ENCODE measurements at regions not wholly inside any gene's neighbourhood (a gene's known extent, or its start where the extent isn't known, plus 50 kb on each side); places are given as distances from the start of the nearest gene placed in this dataset.

DNA sequence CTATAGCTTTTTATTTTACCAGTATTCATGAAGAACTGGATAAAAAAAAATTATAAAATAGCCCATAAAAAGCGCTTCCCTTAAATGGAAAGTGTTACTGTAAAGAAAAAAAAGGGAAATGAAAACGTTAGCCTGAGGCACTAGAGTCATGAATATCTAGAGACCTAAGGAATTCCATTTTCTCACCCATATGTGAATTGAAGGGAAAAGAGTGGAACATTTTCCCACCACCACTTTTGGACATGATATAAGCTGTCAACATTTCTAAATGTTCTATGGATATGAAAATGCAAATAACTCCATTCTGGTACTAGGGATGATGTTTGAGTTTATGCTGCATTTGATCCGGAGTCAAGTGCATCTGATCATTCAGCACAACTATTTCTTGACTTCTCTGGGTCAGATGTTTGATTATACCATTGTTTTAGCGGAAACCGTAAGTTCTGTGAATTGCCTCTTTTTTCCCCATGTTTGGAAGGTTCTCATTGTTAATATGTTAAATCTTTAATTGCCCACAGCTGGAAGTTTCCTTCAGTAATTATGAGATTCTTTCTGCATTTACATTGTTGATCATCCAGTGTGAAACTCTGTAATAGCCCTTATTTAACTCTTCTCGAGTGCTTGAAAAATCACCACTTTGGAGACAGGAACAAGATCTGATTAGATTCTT, 467.4 kb upstream of the SEMA6A start:
- H3K9me3 Mint-ChIP-seq (ENCODE audit: unreplicated experiment) = no peaks in the 10 kb centered on the region
- H3K27me3 Mint-ChIP-seq (ENCODE audit: insufficient read depth, unreplicated experiment) = no peaks in the 10 kb centered on the region
- TF ChIP-seq CTCF (IDR thresholded peaks at IDR 0.05; ENCODE audit: unreplicated experiment) = no peak
- BruUV-seq (replicated peaks) = no TSS peak
- no peak for DNase-seq (ENCODE audit: unreplicated experiment)
- no peak overlapping the region for H3K4me3 Mint-ChIP-seq (ENCODE audit: unreplicated experiment)
- no peaks in the 10 kb centered on the region for H3K36me3 Mint-ChIP-seq (ENCODE audit: insufficient read depth, unreplicated experiment)
- no peak overlapping the region for H3K27ac Mint-ChIP-seq (ENCODE audit: low read depth, unreplicated experiment)
- intact Hi-C loops (cut with micrococcal nuclease) = no loop called here
- ChIA-PET POLR2A (no interaction called here), CTCF (interaction anchor here (0.5 kb wide), 1 partner anchor 282 kb away, joined by 3 read pairs; no protein-coding TSS in a partner anchor)
- H3K4me1 Mint-ChIP-seq (ENCODE audit: insufficient read depth, unreplicated experiment) = no peaks in the 10 kb centered on the region

DNA sequence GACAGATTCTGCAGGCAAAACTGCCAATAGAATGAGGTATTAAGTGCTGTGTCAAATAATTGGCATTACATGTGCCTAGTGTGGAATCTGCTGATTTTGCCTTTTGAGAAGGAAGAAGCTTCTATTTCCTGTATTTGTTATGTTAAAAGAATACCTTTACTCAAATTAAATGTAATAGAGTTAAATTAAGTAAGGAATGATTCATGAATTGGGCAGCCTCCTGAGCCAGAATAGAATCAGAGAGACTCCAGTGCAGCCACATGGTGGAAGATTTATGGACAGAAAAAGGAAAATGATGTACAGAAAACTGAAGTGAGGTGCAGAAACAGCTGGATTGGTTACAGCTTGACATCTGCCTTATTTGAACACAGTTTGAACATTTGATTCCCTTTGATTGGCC, 464.4 kb upstream of the SEMA6A start:
- intact Hi-C loops (cut with micrococcal nuclease) = no loop called here
- H3K4me1 Mint-ChIP-seq (ENCODE audit: insufficient read depth, unreplicated experiment) = no peaks in the 10 kb centered on the region
- no peak overlapping the region for H3K4me3 Mint-ChIP-seq (ENCODE audit: unreplicated experiment)
- H3K27me3 Mint-ChIP-seq (ENCODE audit: insufficient read depth, unreplicated experiment) = no peaks in the 10 kb centered on the region
- DNase-seq (ENCODE audit: unreplicated experiment) = no peak
- no peaks in the 10 kb centered on the region for H3K36me3 Mint-ChIP-seq (ENCODE audit: insufficient read depth, unreplicated experiment)
- H3K27ac Mint-ChIP-seq (ENCODE audit: low read depth, unreplicated experiment) = no peak overlapping the region
- ChIA-PET POLR2A (interaction anchor here (0.7 kb wide), 1 partner anchor 8 kb away, joined by 4 read pairs; no protein-coding TSS in a partner anchor), CTCF (interaction anchor here (0.6 to 0.7 kb wide), 2 partner anchors 29 to 103 kb away, joined by 3 read pairs; no protein-coding TSS in a partner anchor)
- no peaks in the 10 kb centered on the region for H3K9me3 Mint-ChIP-seq (ENCODE audit: unreplicated experiment)
- BruUV-seq (replicated peaks) = no TSS peak
- no peak for TF ChIP-seq CTCF (IDR thresholded peaks at IDR 0.05; ENCODE audit: unreplicated experiment)

GRCh38 chr5:117027384-117027783, 452.8 kb upstream of the SEMA6A start:
- ChIA-PET CTCF (interaction anchor here (0.6 kb wide), 1 partner anchor 210 kb away, joined by 6 read pairs; no protein-coding TSS in a partner anchor), POLR2A (no interaction called here)
- no peak for DNase-seq (ENCODE audit: unreplicated experiment)
- H3K4me3 Mint-ChIP-seq (ENCODE audit: unreplicated experiment) = no peak overlapping the region
- no peaks in the 10 kb centered on the region for H3K9me3 Mint-ChIP-seq (ENCODE audit: unreplicated experiment)
- intact Hi-C loops (cut with micrococcal nuclease) = no loop called here
- H3K4me1 Mint-ChIP-seq (ENCODE audit: insufficient read depth, unreplicated experiment) = no peaks in the 10 kb centered on the region
- no peaks in the 10 kb centered on the region for H3K36me3 Mint-ChIP-seq (ENCODE audit: insufficient read depth, unreplicated experiment)
- no TSS peak for BruUV-seq (replicated peaks)
- TF ChIP-seq CTCF (IDR thresholded peaks at IDR 0.05; ENCODE audit: unreplicated experiment) = no peak
- H3K27me3 Mint-ChIP-seq (ENCODE audit: insufficient read depth, unreplicated experiment) = no peaks in the 10 kb centered on the region
- H3K27ac Mint-ChIP-seq (ENCODE audit: low read depth, unreplicated experiment) = no peak overlapping the region

- TF ChIP-seq CTCF (IDR thresholded peaks at IDR 0.05; ENCODE audit: unreplicated experiment) = no peak
- Mint-ChIP-seq H3K27ac (ENCODE audit: low read depth, unreplicated experiment) (no peak overlapping the region), H3K27me3 (ENCODE audit: insufficient read depth, unreplicated experiment) (no peaks in the 10 kb centered on the region), H3K9me3 (ENCODE audit: unreplicated experiment) (no peaks in the 10 kb centered on the region), H3K36me3 (ENCODE audit: insufficient read depth, unreplicated experiment) (no peaks in the 10 kb centered on the region), H3K4me3 (ENCODE audit: unreplicated experiment) (no peak overlapping the region), H3K4me1 (ENCODE audit: insufficient read depth, unreplicated experiment) (no peaks in the 10 kb centered on the region)
- DNase-seq (ENCODE audit: unreplicated experiment) = no peak
- no TSS peak for BruUV-seq (replicated peaks)
- CTCF ChIA-PET = interaction anchor here (0.5 to 0.6 kb wide), 2 partner anchors 77 to 1043 kb away, joined by 3 read pairs; no protein-coding TSS in a partner anchor
- intact Hi-C loops (cut with micrococcal nuclease) = no loop called here
- POLR2A ChIA-PET = no interaction called here
These were observed 446.4 kb upstream of the SEMA6A start for GRCh38 chr5:117020999-117021398.
